ENCODE measurements at regions not wholly inside any gene's neighbourhood (a gene's known extent, or its start where the extent isn't known, plus 50 kb on each side); places are given as distances from the start of the nearest gene placed in this dataset.

- TF ChIP-seq CTCF (conservative IDR thresholded peaks at IDR 0.05; ENCODE audit: low read length) (no peak), EZH2phosphoT487 (IDR thresholded peaks at IDR 0.05; ENCODE audit: borderline replicate concordance) (no peak)
Observed at GRCh38 chr10:29011516-29011915, 277.4 kb upstream of the LYZL1 start.

All from Loucy (cell line).